IPS-NIHi7 (cell line): ENCODE measurements at regions not wholly inside any gene's neighbourhood (a gene's known extent, or its start where the extent isn't known, plus 50 kb on each side); places are given as distances from the start of the nearest gene placed in this dataset.

Experiments used
- DNase-seq: peaks from one replicate; pipeline ENCODE4 v3.0.0; 2012; ENCODE audit warnings: mixed read lengths; ENCODE audit errors: extremely low spot score

DNA sequence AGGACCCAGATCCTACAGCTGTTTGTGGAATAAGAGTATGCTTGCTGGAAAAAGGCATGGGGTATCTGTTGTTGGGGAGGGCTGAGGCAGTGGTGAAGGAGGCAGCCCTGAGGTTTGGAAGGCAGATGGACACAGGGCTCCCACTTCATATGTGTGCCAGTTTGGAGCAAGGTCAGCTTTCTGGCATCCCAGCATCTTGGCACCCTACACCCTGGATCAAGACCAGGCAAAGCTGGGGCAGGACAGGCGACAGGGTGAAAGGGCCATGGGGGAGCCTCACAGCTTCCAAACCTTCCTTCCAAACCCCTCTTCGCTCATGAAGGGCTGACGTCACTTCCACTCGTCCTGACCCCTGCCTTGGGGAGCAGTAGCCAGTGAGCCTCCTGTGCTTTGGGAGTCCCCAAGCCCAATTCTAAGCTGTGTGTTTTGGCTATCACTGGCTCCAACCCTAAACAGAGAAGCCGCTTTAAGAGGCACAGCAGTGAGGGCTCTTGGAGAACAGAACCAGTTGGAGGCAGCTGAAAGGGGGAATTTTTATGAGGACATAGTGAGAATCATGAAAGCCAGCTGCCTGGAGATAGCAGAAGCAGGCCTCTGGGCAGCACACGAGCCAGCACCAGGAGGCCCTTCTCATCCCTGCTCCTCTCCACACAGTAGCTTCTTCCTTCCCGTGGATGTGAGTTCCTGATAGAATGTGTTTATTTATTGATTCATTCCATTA lies 448.6 kb upstream of the CDH4 start:
- DNase-seq = no peak

DNA sequence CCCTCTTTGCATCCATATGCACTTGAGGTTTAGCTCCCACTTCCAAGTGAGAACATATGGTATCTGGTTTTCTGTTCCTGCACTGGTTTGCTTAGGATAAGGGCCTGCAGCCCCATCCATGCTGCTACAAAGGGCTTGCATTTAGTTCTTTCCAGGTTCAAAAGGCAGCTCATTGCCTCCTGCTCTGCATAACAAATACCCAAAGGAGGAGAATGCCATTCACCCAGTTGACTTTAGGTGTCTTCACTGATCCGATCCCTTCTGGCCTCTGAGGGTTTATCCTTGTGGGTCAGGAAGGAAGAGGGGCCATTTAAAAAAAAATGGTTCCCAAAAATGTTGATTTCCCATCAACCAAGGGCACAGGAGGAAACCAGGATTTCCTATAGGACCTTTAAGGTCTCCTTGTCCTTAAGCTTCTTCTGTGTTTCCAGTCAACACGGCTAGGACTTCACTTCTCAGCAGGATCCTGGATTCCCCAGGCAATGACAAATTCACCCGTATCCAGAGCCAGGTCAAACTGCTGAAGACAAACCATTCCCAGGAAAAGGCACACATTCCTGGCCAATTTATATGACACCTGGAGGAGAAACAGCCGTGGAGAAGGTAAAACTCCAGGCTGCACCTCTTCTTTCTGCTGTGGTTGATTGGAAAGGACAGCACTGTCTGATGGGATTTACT lies 447.7 kb upstream of the CDH4 start:
- peak; percentile 63 for DNase-seq

DNA sequence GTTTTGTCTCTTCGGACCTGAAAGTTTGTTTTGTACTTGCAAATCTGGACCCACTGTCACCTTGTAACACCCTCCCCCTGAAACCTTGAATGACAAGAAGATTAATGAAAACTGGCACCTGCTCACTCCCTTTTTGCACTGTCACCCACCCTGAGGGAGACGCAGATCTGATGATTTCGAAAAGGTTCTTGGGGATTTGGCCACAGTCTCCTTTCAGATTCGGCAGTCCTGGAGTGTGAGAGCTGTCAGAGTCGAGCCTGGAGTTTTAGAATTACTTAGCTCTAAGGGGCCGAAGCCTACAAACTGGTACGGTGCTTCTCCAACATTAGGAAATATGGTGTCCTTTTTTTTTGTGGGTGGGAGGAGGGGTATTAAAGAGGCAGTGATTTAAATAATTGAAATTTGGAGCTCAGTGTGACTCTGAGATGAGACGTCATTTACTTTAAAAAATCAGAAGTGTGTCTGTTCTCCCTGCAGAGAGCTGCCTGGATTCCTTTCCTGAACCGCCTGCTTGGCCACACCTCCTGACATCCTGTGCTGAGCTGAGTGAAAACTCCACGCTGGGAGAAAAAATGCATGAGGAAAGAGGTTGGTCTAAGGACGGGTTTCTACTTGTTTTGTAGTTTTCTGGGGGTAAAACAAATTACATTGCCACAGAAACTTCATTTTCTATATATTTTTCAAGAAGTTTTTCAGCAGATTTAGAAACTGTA lies 447.0 kb upstream of the CDH4 start:
- peak; percentile 50 for DNase-seq

DNA sequence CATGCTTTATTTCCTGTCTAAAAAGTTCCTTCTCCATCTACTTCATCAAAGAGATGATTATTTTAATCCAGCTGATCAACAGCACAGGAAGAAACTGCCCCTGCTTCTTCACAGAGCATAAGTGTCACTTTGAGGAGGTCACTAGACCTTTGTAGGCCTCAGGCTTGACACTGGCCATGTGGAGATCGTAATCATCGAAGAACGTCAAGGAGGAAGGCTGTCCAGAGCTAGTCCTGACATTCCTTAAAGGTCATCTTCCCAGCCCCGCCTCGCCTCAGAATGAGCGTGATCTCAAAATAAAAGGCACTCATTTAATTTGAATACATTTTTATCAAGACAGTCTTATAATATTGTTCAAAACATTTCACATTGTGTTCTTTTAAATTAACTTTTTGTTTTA lies 445.7 kb upstream of the CDH4 start:
- no peak for DNase-seq

DNA sequence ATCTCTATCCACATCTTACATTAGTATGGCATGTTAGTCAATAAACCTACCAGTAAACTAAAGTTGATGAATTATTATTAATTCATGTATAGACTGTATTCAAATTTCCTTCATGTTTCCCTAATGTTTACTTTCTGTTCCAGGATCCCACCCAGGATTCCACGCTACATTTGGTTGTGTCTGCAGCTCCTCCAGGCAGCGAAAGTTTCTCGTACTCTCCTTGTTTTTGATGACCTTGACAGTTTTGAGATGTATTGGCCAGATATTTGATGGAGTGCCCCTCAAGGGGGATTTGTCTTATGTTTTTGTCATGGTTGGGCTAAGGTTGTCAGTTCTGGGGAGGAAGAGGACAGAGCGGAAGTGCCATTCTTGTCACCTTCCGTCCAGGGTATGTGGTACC lies 445.2 kb upstream of the CDH4 start:
- DNase-seq = no peak

DNA sequence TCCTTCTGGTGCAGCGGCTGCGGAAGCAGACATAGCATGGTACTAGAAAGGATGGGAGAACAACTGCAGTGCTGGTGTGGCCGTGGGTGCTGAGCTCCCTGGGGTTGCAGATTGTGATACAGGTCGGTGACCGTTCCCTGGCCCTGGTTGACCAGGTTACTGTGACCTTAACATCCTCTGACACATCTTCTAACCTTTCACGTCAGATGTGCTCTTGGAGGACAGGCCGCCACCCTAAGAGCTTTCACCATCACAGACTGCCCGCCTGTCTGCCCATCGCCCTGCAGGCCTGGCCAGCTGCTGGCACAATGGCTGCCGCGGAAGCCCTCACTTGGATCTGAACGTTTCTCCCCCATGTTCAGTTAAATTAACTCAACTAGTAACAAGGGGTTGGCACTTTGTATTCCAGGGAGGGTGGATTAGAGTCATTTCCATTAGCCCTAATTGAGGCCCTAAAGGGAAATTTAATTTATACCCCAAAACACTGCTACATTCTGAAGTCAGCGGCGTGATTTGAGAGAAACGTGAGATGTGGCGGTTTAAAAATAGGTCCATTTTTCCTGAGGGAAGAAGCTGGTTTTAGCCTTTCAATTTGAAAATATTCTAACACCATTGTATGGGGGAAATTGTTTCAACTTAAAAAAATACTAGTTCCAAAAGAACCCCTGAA lies 443.9 kb upstream of the CDH4 start:
- no peak for DNase-seq

DNA sequence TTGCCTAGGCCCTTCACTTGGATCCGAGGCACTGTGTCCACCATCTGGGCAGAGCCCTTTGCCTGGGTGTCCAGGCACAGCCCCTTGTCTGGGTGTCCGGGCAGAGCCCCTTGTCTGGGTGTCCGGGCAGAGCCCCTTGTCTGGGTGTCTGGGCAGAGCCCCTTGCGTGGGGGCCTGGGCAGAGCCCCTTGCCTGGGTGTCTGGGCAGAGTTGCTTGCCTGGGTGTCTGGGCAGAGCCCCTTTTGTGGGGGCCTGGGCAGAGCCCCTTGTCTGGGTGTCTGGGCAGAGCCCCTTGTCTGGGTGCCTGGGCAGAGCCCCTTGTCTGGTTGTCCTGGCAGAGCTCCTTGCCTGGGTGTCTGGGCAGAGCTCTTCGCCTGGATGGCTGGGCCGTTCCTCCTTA lies 443.4 kb upstream of the CDH4 start:
- DNase-seq = no peak

DNA sequence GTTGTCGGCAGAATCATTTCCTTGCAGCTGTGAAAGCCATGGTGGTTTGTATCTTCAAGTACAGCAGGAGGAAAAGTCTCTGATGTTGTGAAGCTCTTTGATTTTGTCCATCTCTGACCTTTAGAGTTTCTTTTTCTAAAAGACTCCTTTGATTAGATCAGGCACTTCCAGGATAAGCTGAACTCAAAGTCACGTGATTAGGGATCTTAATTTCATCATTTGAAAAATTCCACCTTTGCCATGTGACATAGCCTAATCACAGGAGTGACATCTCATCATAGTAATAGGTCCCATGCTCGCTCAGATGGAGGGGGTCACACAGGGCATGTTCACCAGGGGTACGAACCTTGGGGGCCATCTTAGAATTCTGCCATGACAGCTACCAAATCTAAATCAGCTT lies 441.5 kb upstream of the CDH4 start:
- DNase-seq = no peak

DNA sequence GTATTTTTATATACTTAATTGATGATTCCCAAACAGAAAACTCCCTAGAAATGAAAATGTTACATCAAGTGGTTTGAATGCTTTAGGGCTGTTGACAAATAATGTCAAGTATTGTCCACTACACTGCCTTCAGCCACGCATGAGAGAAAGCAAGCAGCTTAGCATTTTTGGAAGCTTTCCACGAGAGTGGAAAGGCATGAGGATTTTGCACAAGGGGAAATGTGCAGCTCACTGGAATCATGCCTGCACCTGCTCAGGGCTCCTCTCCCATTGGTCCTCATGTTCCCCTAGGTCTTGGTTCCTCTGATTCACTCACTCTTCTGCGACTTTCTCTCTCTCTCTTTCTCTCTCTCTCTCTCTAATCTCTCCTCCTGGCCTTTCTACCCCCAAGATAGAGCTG lies 439.5 kb upstream of the CDH4 start:
- DNase-seq = no peak

DNA sequence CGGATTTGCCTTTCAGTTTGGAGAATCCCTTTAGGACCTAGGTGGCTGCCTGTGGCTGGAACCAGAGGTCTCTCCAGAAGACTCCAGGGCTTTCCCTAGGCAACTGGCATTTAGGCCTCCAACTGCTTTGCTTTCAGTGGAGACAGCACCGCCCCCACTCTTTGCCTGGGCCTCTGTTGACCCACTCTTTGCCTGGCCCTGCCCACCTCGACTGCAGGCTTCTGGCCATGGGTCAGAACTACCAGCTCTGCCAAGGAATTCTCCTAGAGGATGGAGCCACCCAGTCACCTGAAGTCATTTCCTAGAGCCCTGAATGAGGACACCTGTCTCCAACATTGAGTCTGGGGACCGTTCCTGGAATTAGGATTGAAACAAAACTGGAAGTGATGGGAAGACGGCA lies 439.0 kb upstream of the CDH4 start:
- no peak for DNase-seq

DNA sequence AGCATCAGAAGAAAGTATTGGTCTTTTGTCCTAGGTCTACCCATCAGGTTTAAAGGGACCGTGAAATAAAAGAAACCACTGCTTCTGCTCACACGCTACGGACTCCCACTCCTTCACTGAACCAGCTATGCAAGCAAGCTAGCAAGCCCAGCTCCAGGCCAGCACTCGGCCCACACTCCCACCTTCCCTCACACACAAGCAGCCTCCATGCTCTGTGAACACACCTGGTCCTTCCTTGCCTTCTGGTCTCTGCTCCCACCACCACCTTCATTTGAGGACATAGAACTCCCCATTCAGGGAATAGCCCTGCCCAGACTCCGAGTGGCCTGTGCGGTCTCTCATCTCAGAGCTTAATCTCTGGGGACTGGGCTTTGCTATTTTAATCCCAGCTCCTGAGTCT lies 436.4 kb upstream of the CDH4 start:
- no peak for DNase-seq

DNA sequence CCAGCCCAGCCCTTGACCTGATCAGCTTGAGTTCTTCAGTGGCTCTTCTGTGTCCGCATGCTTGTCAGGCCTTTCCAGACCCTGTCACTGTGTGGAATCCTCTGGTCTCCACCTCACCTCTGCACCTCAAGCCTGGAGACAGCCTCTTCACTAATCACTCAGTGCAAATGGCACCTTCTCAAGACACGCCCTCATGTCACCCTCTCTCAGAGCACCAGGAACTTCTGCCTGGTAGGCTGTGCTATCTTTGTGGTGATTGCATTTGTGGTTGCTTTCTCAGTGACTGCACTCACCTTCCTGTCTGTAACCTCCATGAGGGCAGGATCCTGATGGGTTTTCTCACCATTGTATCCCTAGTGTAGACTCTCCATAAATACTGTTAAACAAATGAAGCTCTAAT lies 435.2 kb upstream of the CDH4 start:
- no peak for DNase-seq

DNA sequence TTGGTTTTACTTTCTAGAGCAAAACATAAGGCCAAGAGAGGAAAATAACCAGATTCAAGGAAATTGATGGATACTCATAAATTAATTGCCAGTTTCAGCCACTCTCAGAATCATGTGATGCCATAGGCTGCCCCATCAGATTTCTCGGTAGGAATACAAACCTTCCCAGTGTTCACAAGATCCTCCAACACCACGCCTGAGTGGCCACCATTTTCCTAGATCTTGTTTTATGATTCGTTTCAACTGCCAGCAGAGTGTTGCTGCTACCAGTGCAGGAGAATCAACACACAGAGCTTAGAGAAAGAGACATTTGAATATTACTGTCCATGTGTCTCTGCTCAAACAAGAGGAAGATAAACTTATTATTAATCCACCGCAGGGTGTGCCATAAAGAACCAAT lies 434.2 kb upstream of the CDH4 start:
- no peak for DNase-seq

DNA sequence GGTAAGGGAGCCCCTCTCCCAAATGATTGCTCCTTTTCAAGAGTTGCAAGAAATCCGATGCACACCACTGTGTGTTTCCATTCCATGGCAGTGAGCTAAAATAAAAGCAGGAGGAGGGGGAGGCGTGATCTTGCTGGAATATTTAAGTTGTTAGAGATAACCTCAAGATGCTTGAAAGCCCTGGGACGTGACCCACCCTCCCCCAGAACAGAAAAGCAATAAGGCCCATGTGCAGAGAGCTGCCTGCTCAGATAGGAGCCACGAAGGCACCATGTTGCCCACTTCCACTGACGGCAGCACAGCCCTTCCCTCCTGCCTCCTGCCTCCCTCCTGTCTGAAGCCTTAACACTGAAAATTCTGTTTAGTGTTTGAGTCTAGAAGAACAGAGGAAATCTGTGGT lies 432.6 kb upstream of the CDH4 start:
- no peak for DNase-seq

DNA sequence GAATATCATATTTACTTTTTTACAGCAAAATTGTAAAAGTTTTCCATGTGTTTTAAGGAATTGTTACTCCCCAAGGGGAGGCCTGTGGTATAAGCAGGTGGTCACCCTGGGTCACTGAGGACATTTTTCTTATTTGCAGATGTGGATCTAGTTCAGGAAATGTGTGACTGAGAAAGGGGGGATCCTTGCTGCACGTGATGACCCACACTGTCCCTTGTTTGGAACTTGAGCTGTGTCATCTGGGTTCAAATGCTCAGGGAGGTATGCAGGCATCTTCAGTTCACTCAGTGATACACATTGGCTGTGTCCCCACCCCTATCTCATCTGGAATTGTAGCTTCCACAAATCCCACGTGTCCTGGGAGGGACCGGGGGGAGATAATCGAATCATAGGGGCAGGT lies 431.9 kb upstream of the CDH4 start:
- DNase-seq = no peak

DNA sequence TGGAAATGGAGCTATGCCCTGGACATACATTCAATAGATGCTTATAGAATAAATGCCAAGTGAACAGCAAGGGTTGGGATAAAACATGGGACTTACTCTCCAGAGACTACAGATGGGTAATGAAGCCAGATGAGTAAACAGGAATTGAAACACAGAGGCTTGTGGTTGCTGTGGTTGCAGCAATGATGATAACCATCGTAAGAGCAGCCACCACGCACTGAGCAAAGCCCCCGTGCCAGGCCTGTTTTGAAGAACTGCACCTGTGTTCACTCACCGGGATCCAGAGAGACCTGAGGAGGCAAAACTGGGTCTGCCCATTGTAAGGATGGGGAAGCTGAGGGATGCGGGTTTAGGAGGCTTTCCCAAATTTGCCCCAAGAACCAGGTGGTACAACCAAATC lies 431.1 kb upstream of the CDH4 start:
- no peak for DNase-seq

DNA sequence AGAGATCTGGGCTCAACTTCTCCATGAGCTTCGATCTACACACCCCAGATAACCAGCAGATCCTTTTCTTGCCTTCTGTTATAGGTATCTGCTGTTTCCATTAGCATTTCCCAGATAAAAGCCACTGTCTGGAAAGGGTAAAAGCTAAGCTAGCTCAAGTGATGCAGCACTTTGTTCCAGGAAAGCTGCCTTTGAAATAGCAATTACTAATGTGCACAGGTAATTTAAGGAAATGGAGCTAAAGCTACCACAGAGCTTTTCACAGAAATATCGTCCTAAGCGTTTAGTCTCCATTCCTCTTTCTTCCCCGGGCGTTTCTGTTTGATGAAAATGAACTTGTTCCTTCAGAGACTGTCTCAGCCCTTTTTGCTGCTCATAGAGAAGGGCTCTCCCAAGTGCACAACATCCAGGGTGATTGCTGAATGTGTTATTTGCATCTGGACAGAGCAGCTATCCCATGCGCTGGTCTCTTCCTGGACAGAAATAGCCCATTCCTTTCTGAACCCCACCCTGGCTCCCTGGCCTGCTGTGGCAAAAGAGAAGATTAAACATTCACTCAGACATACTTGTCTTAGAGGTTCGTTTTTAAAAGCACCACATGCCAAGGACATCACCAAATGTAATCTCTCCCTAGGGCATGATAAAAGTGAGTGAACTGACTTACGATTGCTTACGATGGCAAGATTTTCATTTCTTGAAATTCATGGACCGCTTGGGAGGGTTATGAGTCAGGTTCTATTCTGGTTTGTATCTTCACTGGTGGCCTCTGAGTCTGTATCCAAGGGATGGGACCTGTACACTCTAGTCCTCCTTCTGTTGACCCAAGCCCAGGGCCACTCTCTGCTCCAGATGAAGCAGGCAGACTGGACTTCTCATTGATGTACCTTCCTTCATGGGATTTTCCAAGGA lies 429.1 kb upstream of the CDH4 start:
- DNase-seq = no peak

DNA sequence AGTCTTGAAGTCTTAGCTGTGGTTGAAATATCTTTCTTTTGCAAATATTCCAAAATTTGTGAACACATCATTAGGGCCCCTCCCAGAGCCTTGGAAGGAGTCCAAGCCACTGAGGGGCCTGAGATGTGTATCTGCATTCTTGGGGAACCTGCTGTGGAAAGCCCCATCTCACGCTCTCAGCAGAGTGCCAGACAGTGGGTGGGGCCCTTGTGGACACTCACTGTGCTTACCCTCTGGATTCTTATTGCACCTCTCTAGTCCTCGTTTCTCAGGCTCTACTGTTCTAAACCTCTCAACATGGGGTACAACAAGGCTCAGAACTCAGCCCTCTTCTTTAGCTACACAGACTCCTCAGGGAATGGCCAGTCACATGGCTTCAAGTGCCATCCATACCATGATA lies 416.2 kb upstream of the CDH4 start:
- no peak for DNase-seq

DNA sequence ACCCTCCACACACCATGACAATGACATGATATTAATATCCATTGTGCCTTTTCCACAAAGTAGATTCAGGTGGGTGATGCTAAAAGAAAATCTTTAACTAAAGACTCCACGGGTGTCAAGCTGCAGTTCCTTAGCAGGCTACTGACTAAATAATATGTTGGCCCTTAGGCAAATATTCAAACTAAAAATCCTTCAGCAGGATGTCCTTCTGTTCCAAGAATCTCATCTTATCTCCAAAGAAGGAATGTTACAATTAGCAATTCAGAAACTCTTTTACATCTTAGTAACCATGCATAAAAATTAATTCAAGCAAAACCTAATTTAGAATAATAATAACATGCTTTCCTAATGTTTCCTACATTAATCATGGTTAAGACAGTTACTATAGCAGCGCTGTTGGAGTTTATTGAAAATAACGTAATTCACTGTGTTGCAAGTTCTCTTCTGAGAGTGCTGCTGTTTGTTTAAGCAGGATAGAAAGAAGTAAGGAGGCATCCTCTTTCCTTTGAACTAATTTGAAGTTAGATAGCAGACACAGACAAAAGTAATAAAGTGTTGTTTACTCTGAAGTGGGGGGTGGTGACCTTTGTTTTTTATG lies 414.8 kb upstream of the CDH4 start:
- DNase-seq = no peak

DNA sequence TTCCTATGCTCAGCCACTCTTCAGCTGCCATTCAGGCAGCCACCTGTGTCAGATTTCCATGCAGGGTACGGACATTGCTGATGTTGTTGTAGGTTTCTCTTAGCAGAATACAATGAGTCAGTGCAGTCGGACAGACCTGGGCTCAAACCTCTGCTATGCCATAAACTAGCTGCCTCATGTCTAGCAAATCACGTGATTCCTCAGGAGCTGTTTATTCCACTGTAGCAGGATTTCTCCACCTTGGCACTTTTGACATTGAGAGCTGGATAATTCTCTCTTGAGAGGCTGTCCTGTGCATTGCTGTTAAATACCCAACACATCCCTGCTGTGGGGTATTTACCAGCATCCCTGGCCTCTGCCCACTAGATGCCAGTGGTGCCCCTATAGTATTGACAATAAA lies 413.8 kb upstream of the CDH4 start:
- no peak for DNase-seq

DNA sequence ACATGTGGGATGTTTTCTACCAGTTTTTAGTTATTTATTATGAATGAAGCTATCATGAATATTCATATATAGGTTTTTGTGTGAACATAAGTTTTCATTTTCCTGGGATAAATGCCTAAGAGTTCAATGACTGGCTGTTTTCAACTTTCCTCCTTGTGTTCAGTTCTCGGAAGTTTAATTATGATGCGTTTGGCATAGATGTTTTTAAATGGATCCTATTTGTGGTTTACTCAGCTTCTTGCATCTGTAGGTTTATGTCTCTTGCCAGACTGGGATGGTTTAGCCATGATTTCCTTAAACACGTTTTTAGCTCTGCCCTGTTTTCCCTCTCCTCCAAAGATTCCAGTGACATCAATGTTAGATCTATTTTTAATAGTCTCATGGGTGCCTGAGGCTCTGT lies 411.1 kb upstream of the CDH4 start:
- DNase-seq = no peak
